Kidney epithelial cell (primary cell): ENCODE measurements at regions not wholly inside any gene's neighbourhood (a gene's known extent, or its start where the extent isn't known, plus 50 kb on each side); places are given as distances from the start of the nearest gene placed in this dataset.

Experiments
- DNase-seq: peaks from one replicate; pipeline ENCODE4 v3.0.0-alpha.2; 2010; ENCODE audit warnings: low read depth
- H3K27me3 ChIP-seq: 2 replicates; pipeline ENCODE4 v1.6.0; 2011; ENCODE audit warnings: low read length; ENCODE audit not compliant: control insufficient read depth, insufficient read depth
- H3K36me3 ChIP-seq: 2 replicates; pipeline ENCODE4 v1.5.1; 2011; ENCODE audit warnings: low read length; ENCODE audit not compliant: control insufficient read depth, insufficient read depth
- H3K4me3 ChIP-seq: 2 replicates; pipeline ENCODE4 v1.5.1; 2011; ENCODE audit warnings: low read depth, mild to moderate bottlenecking, control low read depth, low read length
- TF ChIP-seq, protein P1 (sequence below): IDR thresholded peaks from 2 replicates; pipeline ENCODE4 v1.5.1; 2011; ENCODE audit warnings: mild to moderate bottlenecking, moderate library complexity, low read length, control low read depth, inconsistent platforms; ENCODE audit not compliant: insufficient read depth, poor library complexity, severe bottlenecking

DNA sequence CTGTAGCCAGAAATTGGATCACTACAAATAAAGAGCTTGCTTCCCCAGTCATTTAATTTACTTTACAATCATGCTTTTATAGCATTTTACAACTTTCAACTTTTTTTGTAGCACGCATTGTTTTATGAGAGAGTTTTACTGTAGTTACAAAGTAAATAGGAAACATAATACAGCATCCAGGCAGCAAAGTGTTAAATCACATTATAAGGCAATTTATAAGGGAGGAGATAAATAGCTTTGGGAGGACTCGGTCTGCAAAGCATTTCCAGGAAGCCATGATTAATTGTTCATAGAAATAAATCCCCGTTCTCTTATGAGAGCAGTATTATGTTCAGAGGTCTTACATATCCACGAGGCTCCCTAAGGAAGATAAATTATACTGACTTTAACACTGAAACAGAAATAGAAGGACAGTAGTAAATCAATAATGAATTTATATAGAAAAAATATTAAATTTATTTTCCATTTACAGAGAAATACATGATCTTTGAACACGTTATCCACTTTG is 792.6 kb upstream of the RAG2 start:
- H3K36me3 ChIP-seq: no peaks in the 10 kb centered on the region
- H3K4me3 ChIP-seq: no peak overlapping the region
- H3K27me3 ChIP-seq: no peaks in the 10 kb centered on the region
- TF ChIP-seq, protein P1, sequence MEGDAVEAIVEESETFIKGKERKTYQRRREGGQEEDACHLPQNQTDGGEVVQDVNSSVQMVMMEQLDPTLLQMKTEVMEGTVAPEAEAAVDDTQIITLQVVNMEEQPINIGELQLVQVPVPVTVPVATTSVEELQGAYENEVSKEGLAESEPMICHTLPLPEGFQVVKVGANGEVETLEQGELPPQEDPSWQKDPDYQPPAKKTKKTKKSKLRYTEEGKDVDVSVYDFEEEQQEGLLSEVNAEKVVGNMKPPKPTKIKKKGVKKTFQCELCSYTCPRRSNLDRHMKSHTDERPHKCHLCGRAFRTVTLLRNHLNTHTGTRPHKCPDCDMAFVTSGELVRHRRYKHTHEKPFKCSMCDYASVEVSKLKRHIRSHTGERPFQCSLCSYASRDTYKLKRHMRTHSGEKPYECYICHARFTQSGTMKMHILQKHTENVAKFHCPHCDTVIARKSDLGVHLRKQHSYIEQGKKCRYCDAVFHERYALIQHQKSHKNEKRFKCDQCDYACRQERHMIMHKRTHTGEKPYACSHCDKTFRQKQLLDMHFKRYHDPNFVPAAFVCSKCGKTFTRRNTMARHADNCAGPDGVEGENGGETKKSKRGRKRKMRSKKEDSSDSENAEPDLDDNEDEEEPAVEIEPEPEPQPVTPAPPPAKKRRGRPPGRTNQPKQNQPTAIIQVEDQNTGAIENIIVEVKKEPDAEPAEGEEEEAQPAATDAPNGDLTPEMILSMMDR: no peak
- DNase-seq: no peak

DNA sequence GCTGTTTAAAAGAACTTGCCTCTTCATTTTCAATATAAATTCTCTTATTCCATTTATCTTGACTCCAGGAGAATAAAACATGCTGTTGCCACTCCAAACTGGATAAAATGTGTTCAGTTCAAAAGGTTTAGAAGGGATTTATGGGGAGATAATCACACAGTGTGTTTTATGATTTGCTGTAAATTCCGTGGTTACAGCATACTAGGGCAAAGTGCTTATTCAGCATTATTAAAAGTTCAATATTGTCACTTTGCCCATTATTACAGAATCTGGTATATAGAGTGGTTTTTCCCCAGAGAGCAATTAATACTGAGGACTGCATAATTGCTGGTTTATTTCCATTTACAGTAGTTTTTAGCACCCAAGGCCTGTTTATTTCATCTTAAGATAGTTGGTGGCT is 780.9 kb upstream of the RAG2 start:
- H3K36me3 ChIP-seq: no peaks in the 10 kb centered on the region
- no peaks in the 10 kb centered on the region for H3K27me3 ChIP-seq
- DNase-seq: no peak
- TF ChIP-seq, protein P1: no peak
- no peak overlapping the region for H3K4me3 ChIP-seq

DNA sequence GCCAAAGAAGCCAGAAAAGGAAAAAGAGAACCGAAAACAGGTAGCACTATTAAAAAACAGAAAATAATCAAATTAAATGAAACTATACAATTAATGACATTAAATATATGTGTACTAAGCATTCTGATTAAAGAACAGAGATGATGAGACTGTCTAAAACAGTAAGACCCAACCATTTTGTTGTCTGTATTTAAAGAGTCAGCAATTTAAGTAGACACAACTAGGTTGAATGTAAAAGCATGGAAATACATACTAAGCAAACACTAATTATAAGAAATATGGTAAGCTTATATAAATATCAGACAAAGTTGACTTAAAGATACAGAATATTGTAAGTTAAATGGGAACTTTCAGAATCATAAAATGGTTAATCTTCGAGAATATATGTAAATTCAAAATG is 774.6 kb upstream of the RAG2 start:
- TF ChIP-seq, protein P1: no peak

DNA sequence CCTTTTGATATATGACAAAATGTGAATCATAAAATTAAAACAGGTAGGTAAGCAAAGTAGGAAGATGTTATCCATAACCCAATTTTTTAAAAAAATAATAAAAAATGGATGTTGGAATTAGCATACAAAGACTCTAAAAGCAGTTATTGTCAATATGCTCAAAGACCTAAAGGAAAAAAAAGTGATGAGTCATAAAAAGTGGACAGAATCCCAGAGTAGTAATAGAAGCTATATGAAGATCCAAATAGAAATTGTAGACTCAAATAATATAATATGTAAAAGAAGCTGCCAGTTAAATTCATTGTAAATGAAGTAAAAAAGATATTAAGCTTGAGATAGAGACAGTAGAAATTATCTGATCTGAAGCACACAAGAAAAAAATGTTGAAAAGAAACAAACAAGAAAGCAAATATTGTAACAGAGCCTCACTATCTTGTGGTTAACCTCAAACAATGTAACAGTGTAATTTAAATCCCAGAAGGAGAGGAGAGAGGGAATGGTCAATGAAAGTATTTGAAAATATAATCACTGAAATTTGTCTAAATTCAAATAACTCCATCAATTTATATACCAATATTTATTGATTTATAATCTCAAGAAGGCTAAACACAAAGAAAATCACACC is 773.4 kb upstream of the RAG2 start:
- Histone ChIP-seq H3K36me3 (no peaks in the 10 kb centered on the region), H3K27me3 (no peaks in the 10 kb centered on the region), H3K4me3 (no peak overlapping the region)
- TF ChIP-seq, protein P1: no peak
- DNase-seq: no peak

More for the DNA sequence above, 774.6 kb upstream of the RAG2 start:
- Histone ChIP-seq H3K27me3 (no peaks in the 10 kb centered on the region), H3K4me3 (no peak overlapping the region), H3K36me3 (no peaks in the 10 kb centered on the region)
- no peak for DNase-seq

DNA sequence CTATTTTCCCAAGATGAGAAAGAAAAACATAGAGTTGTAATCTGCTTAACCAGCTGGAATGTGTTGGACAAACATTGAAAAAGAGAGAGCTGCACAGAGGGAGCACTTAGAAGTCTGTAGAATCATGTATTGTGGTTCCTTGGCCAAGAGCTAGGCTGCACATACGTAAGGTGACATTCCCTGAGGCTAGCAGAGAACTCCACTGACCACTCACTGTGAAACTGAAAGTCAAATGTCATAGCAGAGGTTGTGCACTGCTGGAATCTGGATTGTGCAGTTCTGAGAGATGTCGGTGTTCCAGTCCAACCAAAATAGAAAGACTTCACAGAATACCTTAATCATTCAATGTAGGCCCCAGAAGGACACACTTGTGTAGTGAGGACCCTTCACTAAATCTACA is 772.8 kb upstream of the RAG2 start:
- peak; percentile 7 for DNase-seq
- no peak overlapping the region for H3K4me3 ChIP-seq
- no peaks in the 10 kb centered on the region for H3K27me3 ChIP-seq
- TF ChIP-seq, protein P1: no peak
- H3K36me3 ChIP-seq: no peaks in the 10 kb centered on the region

DNA sequence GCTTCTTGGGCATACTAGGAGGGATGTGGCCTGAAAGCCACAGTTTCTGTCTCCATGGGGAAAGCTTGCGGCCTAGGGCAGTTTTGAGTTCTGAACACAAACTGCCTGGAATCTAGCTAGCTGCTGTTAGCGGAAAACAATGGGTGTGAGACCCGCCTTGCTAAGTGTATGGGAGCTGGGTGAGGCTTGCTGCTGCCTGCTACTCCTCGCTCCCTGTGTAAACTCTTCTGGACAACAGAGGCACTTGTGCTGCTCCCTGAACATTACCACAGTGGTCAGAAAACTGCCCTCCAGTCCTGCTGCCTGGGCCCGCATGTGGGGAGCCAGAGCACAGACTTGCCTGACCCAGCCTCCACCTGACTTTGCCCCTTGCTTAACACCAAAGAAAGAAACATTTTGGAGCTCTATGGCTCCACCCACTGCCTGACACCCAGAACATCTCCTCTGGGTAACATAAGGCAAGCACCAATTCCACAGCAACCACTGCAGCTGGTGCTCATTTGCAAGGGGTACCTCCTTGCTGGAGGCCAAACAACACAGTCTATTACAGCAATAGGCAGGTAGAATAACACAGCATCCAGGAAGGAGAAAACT is 766.3 kb upstream of the RAG2 start:
- H3K27me3 ChIP-seq: no peaks in the 10 kb centered on the region
- TF ChIP-seq, protein P1: no peak
- DNase-seq: no peak
- H3K36me3 ChIP-seq: no peaks in the 10 kb centered on the region
- no peak overlapping the region for H3K4me3 ChIP-seq
